DOHH2 (cell line): ENCODE measurements at regions not wholly inside any gene's neighbourhood (a gene's known extent, or its start where the extent isn't known, plus 50 kb on each side); places are given as distances from the start of the nearest gene placed in this dataset.

ENCODE experiments used
- H3F3A ChIP-seq: fragments of 200-600 bp; sonication (generic), shearing (Covaris generic); 2 replicates; pipeline ENCODE4 v1.6.0; 2016; ENCODE audit warnings: antibody characterized with exemption, mild to moderate bottlenecking; ENCODE audit not compliant: control insufficient read depth, insufficient read depth
- H3K27ac ChIP-seq: fragments of 200-600 bp; sonication (generic); 2 replicates; pipeline ENCODE4 v1.5.1; 2014; ENCODE audit warnings: low read depth, mild to moderate bottlenecking, low read length, moderate library complexity
- H3K27me3 ChIP-seq: fragments of 200-600 bp; sonication (generic); 2 replicates; pipeline ENCODE4 v1.6.1; 2014; ENCODE audit warnings: mild to moderate bottlenecking, low read length, mixed read lengths; ENCODE audit not compliant: control insufficient read depth
- H3K36me3 ChIP-seq: fragments of 200-600 bp; sonication (generic); 2 replicates; pipeline ENCODE4 v1.6.1; 2014; ENCODE audit warnings: mild to moderate bottlenecking, low read length, moderate library complexity, mixed read lengths; ENCODE audit not compliant: control insufficient read depth
- H3K4me1 ChIP-seq: fragments of 200-600 bp; sonication (generic); 2 replicates; pipeline ENCODE4 v1.6.1; 2014; ENCODE audit warnings: mild to moderate bottlenecking, low read length, mixed read lengths; ENCODE audit not compliant: control insufficient read depth
- H3K4me2 ChIP-seq: fragments of 200-600 bp; sonication (generic); 2 replicates; pipeline ENCODE4 v1.6.0; 2014; ENCODE audit warnings: mild to moderate bottlenecking, low read length, moderate library complexity
- H3K4me3 ChIP-seq: fragments of 200-600 bp; sonication (generic); 2 replicates; pipeline ENCODE4 v1.5.1; 2014; ENCODE audit warnings: mild to moderate bottlenecking, low read length, mixed read lengths
- H3K79me2 ChIP-seq: fragments of 200-600 bp; sonication (generic); 2 replicates; pipeline ENCODE4 v1.6.1; 2014; ENCODE audit warnings: mild to moderate bottlenecking, low read length, mixed read lengths; ENCODE audit not compliant: control insufficient read depth
- H3K9me2 ChIP-seq: fragments of 200-600 bp; sonication (generic); replicated peaks from 2 replicates; pipeline ENCODE4 v1.6.1; 2014; ENCODE audit warnings: mild to moderate bottlenecking, low read length, mixed read lengths; ENCODE audit not compliant: control insufficient read depth
- H3K9me3 ChIP-seq: fragments of 200-600 bp; sonication (generic); 2 replicates; pipeline ENCODE4 v1.6.1; 2014; ENCODE audit warnings: antibody characterized with exemption, low read length, mixed read lengths; ENCODE audit not compliant: control insufficient read depth, insufficient read depth
- H4K20me1 ChIP-seq: fragments of 200-600 bp; sonication (generic); 2 replicates; pipeline ENCODE4 v1.6.0; 2014; ENCODE audit warnings: low read depth, mild to moderate bottlenecking, antibody characterized with exemption, low read length, moderate library complexity; ENCODE audit not compliant: control insufficient read depth, insufficient read depth
- EZH2phosphoT487 ChIP-seq: fragments of 200-600 bp; sonication (generic); IDR thresholded peaks from 2 replicates; pipeline ENCODE4 v1.6.1; 2017; ENCODE audit warnings: borderline replicate concordance, mild to moderate bottlenecking, antibody characterized with exemption, low read length, moderate library complexity, mixed read lengths
- TF ChIP-seq, protein P1 (sequence below): fragments of 200-600 bp; sonication (generic); IDR thresholded peaks from one replicate; pipeline ENCODE4 v1.5.1; 2014; ENCODE audit warnings: antibody characterized with exemption, mild to moderate bottlenecking, low read depth, low read length; ENCODE audit not compliant: poor library complexity, severe bottlenecking

DNA sequence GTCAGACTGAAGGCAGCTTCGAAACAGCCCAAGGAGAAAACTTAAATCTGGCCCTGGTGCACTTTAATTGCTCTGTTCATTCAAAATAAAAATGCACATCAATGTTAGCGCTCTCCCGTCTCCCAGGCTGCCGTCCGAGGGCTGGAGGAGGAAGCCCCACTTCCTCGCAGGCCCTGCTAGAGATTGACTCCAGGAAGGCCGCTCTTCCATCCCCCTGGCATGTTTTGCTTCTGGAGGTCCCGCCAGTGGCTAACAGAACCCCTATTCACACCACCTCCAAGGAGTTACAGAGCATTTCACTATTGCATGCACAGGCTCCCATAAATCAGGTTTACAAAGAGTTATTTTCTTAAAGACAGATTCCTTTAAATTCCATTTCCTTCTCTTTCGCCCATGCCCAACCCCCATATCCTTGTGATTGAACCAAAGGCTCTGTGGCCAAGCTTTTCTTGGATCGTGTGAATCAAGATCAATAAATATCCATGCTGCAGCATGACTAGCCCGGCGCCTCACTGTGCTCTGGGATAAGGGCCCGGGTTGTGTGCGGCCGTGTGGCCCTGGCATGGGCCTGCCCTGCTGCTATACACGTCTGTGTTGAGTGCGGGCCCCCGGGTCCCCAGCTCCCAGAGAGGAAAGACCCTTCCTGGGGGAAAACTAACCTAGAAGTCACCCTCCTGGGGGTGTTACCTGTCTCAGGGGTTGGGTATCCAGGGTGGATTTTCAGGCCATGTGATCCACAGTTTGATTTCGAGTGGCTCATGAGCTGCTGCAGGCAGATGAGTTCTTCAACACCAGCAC, 118.7 kb upstream of the GDF10 start:
- Histone ChIP-seq H3K9me2 (no peaks in the 10 kb centered on the region), H3K4me3 (no peak overlapping the region), H3K36me3 (no peaks in the 10 kb centered on the region), H3K79me2 (no peaks in the 10 kb centered on the region), H3F3A (no peaks in the 10 kb centered on the region), H3K9me3 (no peaks in the 10 kb centered on the region), H3K27me3 (no peaks in the 10 kb centered on the region), H3K4me2 (no peak overlapping the region), H3K27ac (no peak overlapping the region), H3K4me1 (no peaks in the 10 kb centered on the region), H4K20me1 (no peaks in the 10 kb centered on the region)
- no peak for TF ChIP-seq EZH2phosphoT487
- TF ChIP-seq, protein P1, sequence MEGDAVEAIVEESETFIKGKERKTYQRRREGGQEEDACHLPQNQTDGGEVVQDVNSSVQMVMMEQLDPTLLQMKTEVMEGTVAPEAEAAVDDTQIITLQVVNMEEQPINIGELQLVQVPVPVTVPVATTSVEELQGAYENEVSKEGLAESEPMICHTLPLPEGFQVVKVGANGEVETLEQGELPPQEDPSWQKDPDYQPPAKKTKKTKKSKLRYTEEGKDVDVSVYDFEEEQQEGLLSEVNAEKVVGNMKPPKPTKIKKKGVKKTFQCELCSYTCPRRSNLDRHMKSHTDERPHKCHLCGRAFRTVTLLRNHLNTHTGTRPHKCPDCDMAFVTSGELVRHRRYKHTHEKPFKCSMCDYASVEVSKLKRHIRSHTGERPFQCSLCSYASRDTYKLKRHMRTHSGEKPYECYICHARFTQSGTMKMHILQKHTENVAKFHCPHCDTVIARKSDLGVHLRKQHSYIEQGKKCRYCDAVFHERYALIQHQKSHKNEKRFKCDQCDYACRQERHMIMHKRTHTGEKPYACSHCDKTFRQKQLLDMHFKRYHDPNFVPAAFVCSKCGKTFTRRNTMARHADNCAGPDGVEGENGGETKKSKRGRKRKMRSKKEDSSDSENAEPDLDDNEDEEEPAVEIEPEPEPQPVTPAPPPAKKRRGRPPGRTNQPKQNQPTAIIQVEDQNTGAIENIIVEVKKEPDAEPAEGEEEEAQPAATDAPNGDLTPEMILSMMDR = no peak

DNA sequence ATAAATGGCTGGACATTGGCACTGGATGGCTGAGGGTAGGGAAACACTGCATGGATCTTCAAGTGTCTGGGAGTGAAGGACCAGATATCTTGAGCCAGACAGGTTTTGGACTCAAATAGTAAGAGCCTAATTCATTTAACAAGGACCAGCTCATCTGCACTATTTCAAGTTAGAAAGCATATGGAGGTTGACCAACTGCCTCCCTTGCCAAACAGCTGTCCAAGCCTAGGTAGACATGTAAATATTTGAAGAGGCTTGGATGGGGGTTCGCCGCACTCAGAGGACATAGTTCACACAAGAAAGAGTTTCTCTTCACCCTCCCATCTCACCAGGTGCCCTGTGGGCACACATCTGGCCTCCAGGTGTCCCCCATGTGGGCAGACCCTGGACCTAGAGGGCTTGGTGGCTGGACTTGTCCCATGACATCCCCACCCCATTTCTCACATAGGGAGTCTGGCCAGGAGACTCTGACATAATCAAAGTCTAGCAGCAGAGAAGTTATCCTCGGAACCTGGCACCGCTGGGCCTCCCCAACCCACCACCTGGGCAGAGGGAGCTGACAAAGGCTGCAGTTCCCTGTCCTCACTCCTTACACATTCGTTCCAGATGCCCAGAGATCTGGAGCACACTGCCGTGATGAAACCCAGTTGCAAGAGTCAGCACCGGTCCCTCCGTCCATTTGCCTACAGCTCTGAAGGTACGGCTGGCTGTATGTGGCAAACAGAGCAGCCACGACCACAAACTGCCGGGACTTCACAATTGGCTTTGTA, 116.9 kb upstream of the GDF10 start:
- Histone ChIP-seq H3K4me1 (no peaks in the 10 kb centered on the region), H4K20me1 (no peaks in the 10 kb centered on the region), H3K9me2 (no peaks in the 10 kb centered on the region), H3K4me3 (no peak overlapping the region), H3K27me3 (no peaks in the 10 kb centered on the region), H3K9me3 (no peaks in the 10 kb centered on the region), H3K27ac (no peak overlapping the region), H3K4me2 (no peak overlapping the region), H3K79me2 (no peaks in the 10 kb centered on the region), H3K36me3 (no peaks in the 10 kb centered on the region), H3F3A (no peaks in the 10 kb centered on the region)
- TF ChIP-seq EZH2phosphoT487 = no peak
- TF ChIP-seq, protein P1 = no peak

DNA sequence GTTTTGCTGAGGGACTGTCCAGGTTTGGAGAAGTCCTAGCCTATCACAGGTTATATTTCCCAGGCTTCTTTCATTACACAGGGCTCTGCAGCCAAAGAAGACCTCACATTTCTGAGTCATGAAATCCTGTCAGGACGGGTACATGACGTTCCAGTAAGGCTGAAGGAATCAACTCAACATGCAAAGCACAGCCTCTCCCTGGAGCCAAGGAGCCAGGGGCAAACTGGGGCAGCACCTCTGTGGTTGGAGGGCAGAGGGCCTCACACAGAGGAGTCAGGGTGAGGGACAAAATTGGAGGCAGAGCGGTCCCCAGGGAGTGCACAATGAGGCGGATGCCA, 116.3 kb upstream of the GDF10 start:
- TF ChIP-seq, protein P1 = no peak
- no peak for TF ChIP-seq EZH2phosphoT487
- H3K9me2 ChIP-seq = no peaks in the 10 kb centered on the region
- no peaks in the 10 kb centered on the region for H3K79me2 ChIP-seq
- no peaks in the 10 kb centered on the region for H3K36me3 ChIP-seq
- no peaks in the 10 kb centered on the region for H3K9me3 ChIP-seq
- no peak overlapping the region for H3K27ac ChIP-seq
- no peaks in the 10 kb centered on the region for H4K20me1 ChIP-seq
- no peak overlapping the region for H3K4me2 ChIP-seq
- H3K27me3 ChIP-seq = no peaks in the 10 kb centered on the region
- no peak overlapping the region for H3K4me3 ChIP-seq
- H3F3A ChIP-seq = no peaks in the 10 kb centered on the region
- H3K4me1 ChIP-seq = no peaks in the 10 kb centered on the region
